K562 (cell line): ENCODE measurements at regions not wholly inside any gene's neighbourhood (a gene's known extent, or its start where the extent isn't known, plus 50 kb on each side); places are given as distances from the start of the nearest gene placed in this dataset.

ENCODE experiments used
- BRF1 ChIP-seq: IDR thresholded peaks from 3 replicates; pipeline ENCODE4 v1.6.1; 2011; ENCODE audit warnings: borderline replicate concordance, mild to moderate bottlenecking; ENCODE audit not compliant: insufficient read length; ENCODE audit errors: extremely low read depth
- CAMTA2 ChIP-seq: fragments of 250-450 bp; sonication (Bioruptor Pico); conservative IDR thresholded peaks from 2 replicates; pipeline ENCODE4 v1.5.1; 2022
- CBFA2T2 ChIP-seq: fragments of 450-650 bp; conservative IDR thresholded peaks from 2 replicates; pipeline ENCODE4 v1.6.1; 2017; ENCODE audit warnings: mild to moderate bottlenecking
- CTBP1 ChIP-seq: fragments of 450-650 bp; IDR thresholded peaks from 2 replicates; pipeline ENCODE4 v1.6.1; 2016; ENCODE audit warnings: borderline replicate concordance
- EP300 ChIP-seq: IDR thresholded peaks from 2 replicates; pipeline ENCODE4 v1.6.1; 2012; ENCODE audit warnings: low read length, improper control_type of control experiment
- MED1 ChIP-seq: sonication (generic); formaldehyde crosslinking; IDR thresholded peaks from 2 replicates; pipeline ENCODE4 v1.8.1; 2023; ENCODE audit warnings: missing genetic modification reagents, borderline replicate concordance
- MIER1 ChIP-seq: fragments of 450-650 bp; IDR thresholded peaks from 2 replicates; pipeline ENCODE4 v1.6.1; 2016; ENCODE audit warnings: antibody characterized with exemption, mild to moderate bottlenecking, low read depth
- MTF1 ChIP-seq: fragments of 250-450 bp; sonication (Bioruptor Pico); IDR thresholded peaks from 2 replicates; pipeline ENCODE4 v1.9.0; 2021; ENCODE audit warnings: moderate library complexity, mild to moderate bottlenecking, inconsistent platforms, borderline replicate concordance
- NBN ChIP-seq: fragments of 450-650 bp; IDR thresholded peaks from 2 replicates; pipeline ENCODE4 v1.6.1; 2016; ENCODE audit warnings: low read depth, mild to moderate bottlenecking
- NFIC ChIP-seq: fragments of 450-650 bp; IDR thresholded peaks from 2 replicates; pipeline ENCODE4 v1.6.1; 2017; ENCODE audit warnings: mild to moderate bottlenecking, inconsistent platforms
- NR1H2 ChIP-seq: sonication (generic); formaldehyde crosslinking; IDR thresholded peaks from 2 replicates; pipeline ENCODE4 v1.4.0; 2020; ENCODE audit warnings: mild to moderate bottlenecking, missing genetic modification reagents
- PHF21A ChIP-seq: fragments of 450-650 bp; IDR thresholded peaks from 2 replicates; pipeline ENCODE4 v1.6.1; 2017; ENCODE audit warnings: low read depth, borderline replicate concordance
- RBM34 ChIP-seq: fragments of 200-400 bp; formaldehyde crosslinking; IDR thresholded peaks from 2 replicates; pipeline ENCODE4 v1.6.1; 2018; ENCODE audit warnings: low read length, borderline replicate concordance; ENCODE audit not compliant: insufficient read depth
- RCOR1 ChIP-seq, 2 experiments: IDR thresholded peaks; 2 replicates each; pipeline ENCODE4 v1.6.1; 2012; ENCODE audit warnings: low read depth in 2 of 2, low read length in 2 of 2, borderline replicate concordance in 1 of 2, improper control_type of control experiment in 1 of 2
- SMARCA4 ChIP-seq: fragments of 450-650 bp; IDR thresholded peaks from 2 replicates; pipeline ENCODE4 v1.6.1; 2016
- TEAD4 ChIP-seq, 2 experiments: sonication (generic) in 1 of 2; formaldehyde crosslinking in 1 of 2; IDR thresholded peaks; 2 replicates each; pipeline versions ENCODE4 v1.6.1 to v1.8.0; 2012 to 2022; ENCODE audit warnings: borderline replicate concordance in 1 of 2, inconsistent platforms in 1 of 2, low read length in 1 of 2, mild to moderate bottlenecking in 1 of 2, missing genetic modification reagents in 1 of 2
- ZNF124 ChIP-seq: sonication (generic); formaldehyde crosslinking; IDR thresholded peaks from 2 replicates; pipeline ENCODE4 v1.8.1; 2022; ENCODE audit warnings: missing genetic modification reagents
- ZNF41 ChIP-seq: fragments of 250-450 bp; sonication (Bioruptor Pico); conservative IDR thresholded peaks from 2 replicates; pipeline ENCODE4 v1.4.0; 2020; ENCODE audit warnings: mild to moderate bottlenecking
- TF ChIP-seq, protein P1 (sequence below): fragments of 450-650 bp; IDR thresholded peaks from 2 replicates; pipeline ENCODE4 v1.6.1; 2016; ENCODE audit warnings: antibody characterized with exemption
- TF ChIP-seq, protein P2 (sequence below): fragments of 450-650 bp; conservative IDR thresholded peaks from 2 replicates; pipeline ENCODE4 v1.6.1; 2016; ENCODE audit warnings: missing genetic modification characterization, low read depth, mild to moderate bottlenecking, control low read depth, missing compliant biosample characterization
- TF ChIP-seq, protein P3 (sequence below): IDR thresholded peaks from 2 replicates; pipeline ENCODE4 v1.6.1; 2016; ENCODE audit warnings: missing genetic modification characterization, missing compliant biosample characterization
- TF ChIP-seq, protein P4 (sequence below): fragments of 450-650 bp; IDR thresholded peaks from 2 replicates; pipeline ENCODE4 v1.6.1; 2018; ENCODE audit warnings: mild to moderate bottlenecking, low read depth; ENCODE audit not compliant: partially characterized antibody
- TF ChIP-seq, protein P5 (sequence below): fragments of 450-650 bp; formaldehyde crosslinking; IDR thresholded peaks from 2 replicates; pipeline ENCODE4 v1.4.0; 2020; ENCODE audit warnings: mild to moderate bottlenecking, moderate library complexity

DNA sequence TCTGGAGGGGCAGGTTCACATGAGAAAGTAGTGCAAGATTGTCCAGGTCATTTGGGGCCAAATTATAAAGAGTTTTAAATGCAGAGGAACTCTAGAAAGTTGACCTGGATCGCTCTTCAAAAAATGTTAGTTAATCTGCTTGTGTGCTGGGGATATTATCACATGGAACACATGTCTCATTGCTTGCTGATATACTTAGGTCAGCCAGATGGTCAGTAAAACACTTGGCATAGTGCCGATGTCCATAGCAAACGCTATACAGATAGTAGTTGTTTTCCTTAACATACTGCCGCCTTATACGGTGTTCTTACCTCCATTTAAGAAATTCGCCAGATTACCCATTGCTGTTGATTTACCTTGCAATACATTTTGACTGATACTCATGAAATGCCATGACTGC lies 103.4 kb upstream of the CWC22 start (continued):
- TF ChIP-seq MIER1 (no peak), ZNF41 (CRISPR knock-in tag) (no peak), NR1H2 (CRISPR knock-in tag) (no peak), CAMTA2 (CRISPR knock-in tag) (no peak), BRF1 (no peak), RBM34 (no peak), TEAD4 (IDR thresholded peaks at IDR 0.05; ENCODE audit: low read length) (peak; percentile 74), TEAD4 (CRISPR knock-in tag; IDR thresholded peaks at IDR 0.05; ENCODE audit: borderline replicate concordance) (no peak), RCOR1 (IDR thresholded peaks at IDR 0.05; ENCODE audit: borderline replicate concordance in 1 of 2, low read depth in 2 of 2, low read length in 2 of 2) (no peak), EP300 (peak; percentile 24; the same call in 1 of the 2 replicates), MTF1 (no peak), MED1 (CRISPR knock-in tag) (no peak), CBFA2T2 (peak; percentile 71), SMARCA4 (0 out of 2 replicates have a peak, but pooled peaks have one; percentile 37), PHF21A (no peak), CTBP1 (no peak), NBN (no peak), ZNF124 (no peak), NFIC (peak; percentile 89)
- TF ChIP-seq, protein P1, sequence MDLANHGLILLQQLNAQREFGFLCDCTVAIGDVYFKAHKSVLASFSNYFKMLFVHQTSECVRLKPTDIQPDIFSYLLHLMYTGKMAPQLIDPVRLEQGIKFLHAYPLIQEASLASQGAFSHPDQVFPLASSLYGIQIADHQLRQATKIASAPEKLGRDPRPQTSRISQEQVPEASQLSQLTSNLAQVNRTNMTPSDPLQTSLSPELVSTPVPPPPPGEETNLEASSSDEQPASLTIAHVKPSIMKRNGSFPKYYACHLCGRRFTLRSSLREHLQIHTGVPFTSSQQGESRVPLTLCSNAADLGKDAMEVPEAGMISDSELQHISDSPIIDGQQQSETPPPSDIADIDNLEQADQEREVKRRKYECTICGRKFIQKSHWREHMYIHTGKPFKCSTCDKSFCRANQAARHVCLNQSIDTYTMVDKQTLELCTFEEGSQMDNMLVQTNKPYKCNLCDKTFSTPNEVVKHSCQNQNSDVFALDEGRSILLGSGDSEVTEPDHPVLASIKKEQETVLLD, result no peak
- TF ChIP-seq, protein P2, sequence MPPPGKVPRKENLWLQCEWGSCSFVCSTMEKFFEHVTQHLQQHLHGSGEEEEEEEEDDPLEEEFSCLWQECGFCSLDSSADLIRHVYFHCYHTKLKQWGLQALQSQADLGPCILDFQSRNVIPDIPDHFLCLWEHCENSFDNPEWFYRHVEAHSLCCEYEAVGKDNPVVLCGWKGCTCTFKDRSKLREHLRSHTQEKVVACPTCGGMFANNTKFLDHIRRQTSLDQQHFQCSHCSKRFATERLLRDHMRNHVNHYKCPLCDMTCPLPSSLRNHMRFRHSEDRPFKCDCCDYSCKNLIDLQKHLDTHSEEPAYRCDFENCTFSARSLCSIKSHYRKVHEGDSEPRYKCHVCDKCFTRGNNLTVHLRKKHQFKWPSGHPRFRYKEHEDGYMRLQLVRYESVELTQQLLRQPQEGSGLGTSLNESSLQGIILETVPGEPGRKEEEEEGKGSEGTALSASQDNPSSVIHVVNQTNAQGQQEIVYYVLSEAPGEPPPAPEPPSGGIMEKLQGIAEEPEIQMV, result no peak
- TF ChIP-seq, protein P3, sequence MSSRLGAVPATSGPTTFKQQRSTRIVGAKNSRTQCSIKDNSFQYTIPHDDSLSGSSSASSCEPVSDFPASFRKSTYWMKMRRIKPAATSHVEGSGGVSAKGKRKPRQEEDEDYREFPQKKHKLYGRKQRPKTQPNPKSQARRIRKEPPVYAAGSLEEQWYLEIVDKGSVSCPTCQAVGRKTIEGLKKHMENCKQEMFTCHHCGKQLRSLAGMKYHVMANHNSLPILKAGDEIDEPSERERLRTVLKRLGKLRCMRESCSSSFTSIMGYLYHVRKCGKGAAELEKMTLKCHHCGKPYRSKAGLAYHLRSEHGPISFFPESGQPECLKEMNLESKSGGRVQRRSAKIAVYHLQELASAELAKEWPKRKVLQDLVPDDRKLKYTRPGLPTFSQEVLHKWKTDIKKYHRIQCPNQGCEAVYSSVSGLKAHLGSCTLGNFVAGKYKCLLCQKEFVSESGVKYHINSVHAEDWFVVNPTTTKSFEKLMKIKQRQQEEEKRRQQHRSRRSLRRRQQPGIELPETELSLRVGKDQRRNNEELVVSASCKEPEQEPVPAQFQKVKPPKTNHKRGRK, result no peak
- TF ChIP-seq, protein P4, sequence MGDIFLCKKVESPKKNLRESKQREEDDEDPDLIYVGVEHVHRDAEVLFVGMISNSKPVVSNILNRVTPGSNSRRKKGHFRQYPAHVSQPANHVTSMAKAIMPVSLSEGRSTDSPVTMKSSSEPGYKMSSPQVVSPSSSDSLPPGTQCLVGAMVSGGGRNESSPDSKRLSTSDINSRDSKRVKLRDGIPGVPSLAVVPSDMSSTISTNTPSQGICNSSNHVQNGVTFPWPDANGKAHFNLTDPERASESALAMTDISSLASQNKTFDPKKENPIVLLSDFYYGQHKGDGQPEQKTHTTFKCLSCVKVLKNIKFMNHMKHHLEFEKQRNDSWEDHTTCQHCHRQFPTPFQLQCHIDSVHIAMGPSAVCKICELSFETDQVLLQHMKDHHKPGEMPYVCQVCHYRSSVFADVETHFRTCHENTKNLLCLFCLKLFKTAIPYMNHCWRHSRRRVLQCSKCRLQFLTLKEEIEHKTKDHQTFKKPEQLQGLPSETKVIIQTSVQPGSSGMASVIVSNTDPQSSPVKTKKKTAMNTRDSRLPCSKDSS, result no peak
- TF ChIP-seq, protein P5, sequence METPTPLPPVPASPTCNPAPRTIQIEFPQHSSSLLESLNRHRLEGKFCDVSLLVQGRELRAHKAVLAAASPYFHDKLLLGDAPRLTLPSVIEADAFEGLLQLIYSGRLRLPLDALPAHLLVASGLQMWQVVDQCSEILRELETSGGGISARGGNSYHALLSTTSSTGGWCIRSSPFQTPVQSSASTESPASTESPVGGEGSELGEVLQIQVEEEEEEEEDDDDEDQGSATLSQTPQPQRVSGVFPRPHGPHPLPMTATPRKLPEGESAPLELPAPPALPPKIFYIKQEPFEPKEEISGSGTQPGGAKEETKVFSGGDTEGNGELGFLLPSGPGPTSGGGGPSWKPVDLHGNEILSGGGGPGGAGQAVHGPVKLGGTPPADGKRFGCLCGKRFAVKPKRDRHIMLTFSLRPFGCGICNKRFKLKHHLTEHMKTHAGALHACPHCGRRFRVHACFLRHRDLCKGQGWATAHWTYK (CRISPR knock-in tag), result no peak
